Erythroblast (primary cell): ENCODE measurements at regions not wholly inside any gene's neighbourhood (a gene's known extent, or its start where the extent isn't known, plus 50 kb on each side); places are given as distances from the start of the nearest gene placed in this dataset.

Experiments
- GATA1 ChIP-seq: IDR thresholded peaks from 2 replicates; pipeline ENCODE4 v1.6.1; 2011; ENCODE audit warnings: low read depth, mild to moderate bottlenecking, control low read depth, low read length, moderate library complexity
- POLR2A ChIP-seq: IDR thresholded peaks from 2 replicates; pipeline ENCODE4 v1.6.1; 2011; ENCODE audit warnings: mild to moderate bottlenecking, low read length

GRCh38 chr22:49413551-49413950, 414.1 kb downstream of the BRD1 start:
- TF ChIP-seq POLR2A (no peak), GATA1 (no peak)
